DMS 273 treated with DMSO at 0.1 percent for 48 hours (cell line): ENCODE measurements at regions not wholly inside any gene's neighbourhood (a gene's known extent, or its start where the extent isn't known, plus 50 kb on each side); places are given as distances from the start of the nearest gene placed in this dataset.
A peak's percentile ranks its signal among the peaks of the same experiment; 100 is the strongest.

Source experiments
- DNase-seq: peaks from one replicate; lab custom pipeline; 2025; lab: John Stamatoyannopoulos, UW

GRCh38 chr5:99133921-99134320, 205.1 kb upstream of the CHD1 start:
- DNase-seq, result no peak

DNA sequence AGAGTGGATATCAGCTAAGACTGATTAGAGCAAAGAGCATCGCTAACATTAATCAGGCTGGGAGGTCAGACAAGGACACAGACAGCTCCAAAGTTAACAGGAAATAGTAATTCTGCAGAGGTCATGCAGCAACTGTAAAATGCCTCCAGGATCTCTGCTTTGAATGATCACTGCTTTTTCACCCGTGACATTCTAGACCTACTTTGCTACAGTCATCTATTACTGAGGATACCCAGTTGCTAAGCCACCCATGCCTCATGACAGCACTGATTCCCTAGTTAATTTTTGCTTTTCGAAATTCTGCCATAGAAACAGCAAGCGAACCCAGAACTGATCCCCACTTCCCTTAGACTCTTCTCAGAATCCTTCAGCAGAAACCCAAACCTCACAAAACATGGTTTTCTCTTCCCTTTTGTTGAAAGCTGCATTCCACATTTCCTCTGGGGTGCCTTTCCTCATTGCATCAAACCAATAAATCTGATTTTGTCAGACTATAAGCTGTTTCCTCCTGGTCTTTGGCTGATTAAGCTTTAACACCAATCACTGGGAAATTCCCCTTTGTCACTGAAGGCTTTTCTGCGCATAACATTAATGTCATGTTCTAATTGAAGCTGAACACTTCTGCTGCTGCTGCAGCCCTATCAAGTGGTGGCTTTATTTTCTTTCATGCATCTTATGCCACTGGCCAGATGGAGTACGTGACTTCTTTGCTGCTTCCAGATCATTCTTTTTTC, 201.1 kb upstream of the CHD1 start:
- DNase-seq, result no peak

- DNase-seq, result no peak
Measured at GRCh38 chr5:99122976-99123375, 194.2 kb upstream of the CHD1 start.

GRCh38 chr5:99119326-99119725, 190.5 kb upstream of the CHD1 start:
- no peak for DNase-seq

DNA sequence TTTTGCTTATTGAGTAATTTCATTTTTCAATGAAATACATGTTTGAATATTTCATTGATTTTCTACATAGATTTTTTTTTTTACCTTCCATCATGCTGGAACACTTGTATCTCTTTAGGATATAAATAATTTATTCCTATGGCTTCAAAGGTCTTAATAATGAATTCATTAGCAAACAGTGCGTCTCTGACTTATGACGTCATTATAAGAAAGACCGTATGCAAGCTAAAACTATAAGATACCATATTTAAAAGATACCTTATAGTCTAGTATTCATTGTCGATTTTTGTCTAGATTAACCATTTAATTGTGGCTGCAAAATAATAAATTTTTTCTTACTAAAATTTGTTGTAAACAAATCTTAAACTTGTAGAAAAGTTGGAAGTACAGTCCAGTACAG, 187.7 kb upstream of the CHD1 start:
- DNase-seq, result no peak

DNA sequence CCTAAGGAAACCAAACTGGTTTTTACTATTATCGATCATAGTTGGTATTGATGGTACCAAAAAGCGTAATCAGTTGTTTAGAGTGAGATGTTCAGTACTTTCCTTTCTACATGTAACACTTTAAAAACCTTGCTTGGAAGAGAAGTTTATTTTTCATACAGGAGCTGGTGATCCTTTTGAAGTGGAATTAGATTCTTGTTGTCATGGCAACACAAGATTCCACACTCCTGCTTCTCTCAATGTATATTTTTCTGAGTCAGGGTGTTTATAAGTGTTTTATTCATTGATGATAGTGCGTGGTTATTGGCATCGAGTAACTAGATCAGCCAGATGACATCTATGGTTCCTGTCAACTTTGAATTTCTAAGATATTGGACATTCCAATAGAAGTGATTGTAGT, 181.1 kb upstream of the CHD1 start:
- no peak for DNase-seq

- DNase-seq, result no peak
Measured at GRCh38 chr5:99105216-99105615, 176.4 kb upstream of the CHD1 start.

DNA sequence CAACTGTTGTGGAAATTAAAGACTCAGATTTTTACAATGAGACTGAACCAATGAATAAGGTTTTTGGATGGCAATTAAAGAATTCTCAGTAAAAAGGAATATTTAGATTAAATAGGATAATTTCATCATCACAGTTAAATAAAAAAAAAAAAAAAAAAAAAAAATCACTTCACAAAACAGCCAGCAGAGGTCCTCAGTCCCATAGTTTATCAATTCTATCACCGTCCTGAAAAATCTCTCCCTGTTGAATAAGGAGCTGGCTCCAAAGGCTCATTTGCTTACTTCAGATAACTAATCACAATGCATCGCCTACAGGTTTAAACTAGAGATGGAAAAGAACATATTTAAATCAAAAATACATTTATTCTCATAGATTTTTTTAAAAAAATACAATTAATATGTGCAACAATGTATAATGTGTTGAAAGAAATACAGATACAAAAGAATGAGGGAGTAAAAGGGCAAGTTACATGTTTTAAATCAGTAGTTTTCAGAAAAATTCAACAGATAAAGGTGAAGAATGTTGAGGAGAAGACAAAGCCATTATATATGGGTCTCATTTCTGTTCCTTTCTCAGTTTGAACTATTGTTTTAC, 175.8 kb upstream of the CHD1 start:
- peak; percentile 13 for DNase-seq

- no peak for DNase-seq
Measured at GRCh38 chr5:99102073-99102697, 173.4 kb upstream of the CHD1 start.

- DNase-seq, result no peak
Measured at GRCh38 chr5:99099691-99100090, 170.9 kb upstream of the CHD1 start.

DNA sequence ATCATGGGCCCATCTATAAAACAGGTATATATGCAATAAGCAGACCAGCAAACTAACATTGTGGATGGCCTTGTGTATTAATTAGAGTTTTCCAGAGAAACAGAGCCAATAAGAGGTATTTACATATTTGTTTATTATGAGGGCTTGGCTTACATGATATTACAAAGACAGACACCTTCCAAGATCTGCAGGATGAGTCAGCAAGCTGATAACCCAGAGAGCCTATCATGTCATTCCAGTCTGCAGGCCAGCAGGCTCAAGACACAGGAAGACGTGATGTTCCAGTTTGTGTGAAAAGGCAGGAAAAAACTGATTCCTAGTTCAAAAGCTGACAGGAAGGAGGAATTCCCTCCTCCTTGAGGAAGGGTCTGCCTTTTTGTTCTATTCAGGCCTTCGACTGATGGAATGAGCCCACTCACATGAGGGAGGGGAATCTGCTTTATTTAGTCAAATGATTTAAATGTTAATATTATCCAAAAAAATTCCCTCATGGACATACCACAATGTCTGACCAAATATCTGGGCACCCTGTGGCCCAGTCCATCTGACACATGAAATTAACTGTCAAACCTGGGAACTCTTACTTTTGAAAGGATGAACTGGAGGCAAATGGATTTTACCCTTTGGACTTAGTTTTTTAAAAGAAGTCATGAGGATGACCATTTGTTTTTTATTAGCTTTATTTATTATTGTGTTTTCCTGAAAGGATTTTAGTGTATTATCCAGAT, 161.2 kb upstream of the CHD1 start:
- no peak for DNase-seq

DNA sequence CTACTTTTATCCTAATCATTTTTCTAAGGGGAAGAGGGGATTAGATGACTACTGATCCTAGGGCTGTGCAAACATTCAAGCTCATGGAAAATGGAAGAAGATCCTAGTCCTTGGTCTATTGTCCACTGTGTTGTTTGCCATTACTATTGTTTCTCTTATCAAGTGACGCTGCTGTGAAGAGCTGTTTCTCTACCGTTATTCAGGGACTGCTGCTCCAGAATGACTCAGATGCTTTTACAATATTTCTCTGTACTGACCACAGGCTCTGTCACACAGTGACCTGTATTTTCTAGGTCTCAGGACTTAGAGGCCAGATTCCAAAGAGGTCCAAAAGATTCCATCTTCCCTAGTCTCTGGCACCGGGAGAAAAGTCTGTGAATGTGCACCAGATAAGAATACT, 159.5 kb upstream of the CHD1 start:
- no peak for DNase-seq

DNA sequence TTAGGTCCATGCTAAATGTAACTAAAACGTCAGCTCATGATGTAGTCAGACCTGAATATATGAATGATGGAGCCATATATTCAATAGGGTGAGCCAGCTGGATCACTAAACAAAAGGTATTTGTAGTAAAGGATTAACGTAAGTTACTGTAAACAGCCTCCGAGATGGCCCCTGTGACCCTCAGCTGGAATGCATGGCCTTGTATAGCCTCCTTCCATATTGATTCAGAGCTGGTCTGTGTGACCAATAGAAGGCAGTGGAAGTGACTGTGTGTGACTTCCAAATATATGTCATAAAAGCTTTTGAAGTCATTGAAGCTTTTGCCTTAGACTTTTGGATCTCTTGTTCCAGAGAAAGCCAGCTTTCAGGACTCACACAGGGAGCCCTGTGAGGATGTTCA, 154.4 kb upstream of the CHD1 start:
- DNase-seq, result no peak

DNA sequence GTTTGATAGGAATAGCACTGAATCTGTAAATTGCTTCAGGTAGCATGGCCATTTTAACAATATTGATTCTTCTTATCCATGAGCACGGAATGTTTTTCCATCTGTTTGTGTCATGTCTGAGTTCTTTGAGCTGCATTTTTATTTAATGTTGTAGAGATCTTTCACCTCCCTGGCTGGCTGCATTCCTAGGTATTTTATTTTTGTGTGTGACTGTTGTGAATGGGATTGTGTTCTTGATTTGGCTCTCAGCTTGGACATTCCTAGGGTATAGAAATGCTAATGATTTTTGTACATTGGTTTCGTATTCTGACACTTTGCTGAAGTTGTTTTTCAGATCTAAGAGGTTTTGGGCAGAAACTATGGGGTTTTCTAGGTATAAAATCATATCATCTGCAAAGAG, 152.9 kb upstream of the CHD1 start:
- no peak for DNase-seq

DNA sequence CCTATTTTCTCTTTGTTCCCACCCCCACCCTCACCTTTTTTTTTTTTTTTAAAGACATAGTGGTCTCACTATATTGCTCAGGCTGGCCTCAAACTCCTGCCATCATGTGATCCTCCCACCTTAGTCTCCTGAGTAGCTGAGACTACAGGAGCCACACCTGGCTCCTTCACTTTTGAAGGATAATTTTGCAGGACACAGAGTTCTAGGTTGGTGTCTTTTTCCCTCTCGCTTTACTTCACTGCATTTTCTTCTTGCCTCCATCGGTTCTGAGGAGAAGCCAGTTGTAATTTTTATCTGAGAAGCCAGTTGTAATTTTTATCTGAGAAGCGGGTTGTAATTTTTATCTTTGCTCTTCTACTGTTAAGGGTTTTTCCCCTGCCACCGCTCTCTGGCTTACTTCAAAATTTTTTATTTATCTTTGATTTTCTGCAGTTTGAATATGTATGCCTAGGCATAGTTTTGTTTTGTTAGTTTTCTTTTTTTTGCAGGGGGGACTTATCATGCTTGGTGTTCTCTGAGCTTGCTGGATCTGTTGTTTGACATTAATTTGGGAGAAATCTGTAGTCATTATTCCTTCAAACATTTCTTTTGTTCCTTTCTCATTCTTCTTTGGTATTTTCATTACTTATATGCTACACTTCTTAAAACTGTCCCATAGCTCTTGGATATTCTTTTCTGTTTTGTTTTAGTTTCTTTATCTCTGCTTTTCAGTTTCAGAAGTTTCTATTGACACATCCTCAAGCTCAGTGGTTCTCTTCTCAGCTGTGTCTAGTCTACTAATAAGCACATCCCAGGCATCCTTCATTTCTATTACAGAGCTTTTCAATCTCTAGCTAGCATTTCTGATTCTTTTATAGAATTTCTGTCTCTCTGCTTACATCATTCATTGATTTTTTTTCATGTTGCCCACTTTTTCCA, 148.2 kb upstream of the CHD1 start:
- no peak for DNase-seq

DNA sequence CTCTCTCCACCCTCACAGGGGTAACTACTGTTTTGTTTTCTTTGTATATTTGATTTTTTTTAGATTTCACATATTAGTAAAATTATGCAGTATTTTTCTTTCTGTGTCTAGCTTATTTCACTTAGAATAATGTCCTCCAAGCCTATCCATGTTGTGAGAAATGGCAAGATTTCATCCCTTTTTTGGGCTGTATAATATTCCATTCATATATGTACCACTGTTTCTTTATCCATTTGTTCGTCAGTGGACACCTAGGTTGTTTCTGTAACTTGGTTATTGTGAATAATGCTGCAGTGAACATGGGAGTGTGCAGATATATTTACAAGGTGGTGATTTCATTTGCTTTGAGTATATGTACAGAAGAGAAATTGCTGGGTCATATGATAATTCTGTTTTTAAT, 144.0 kb upstream of the CHD1 start:
- DNase-seq, result no peak

- DNase-seq, result no peak
Measured at GRCh38 chr5:99070822-99071221, 142.0 kb upstream of the CHD1 start.

DNA sequence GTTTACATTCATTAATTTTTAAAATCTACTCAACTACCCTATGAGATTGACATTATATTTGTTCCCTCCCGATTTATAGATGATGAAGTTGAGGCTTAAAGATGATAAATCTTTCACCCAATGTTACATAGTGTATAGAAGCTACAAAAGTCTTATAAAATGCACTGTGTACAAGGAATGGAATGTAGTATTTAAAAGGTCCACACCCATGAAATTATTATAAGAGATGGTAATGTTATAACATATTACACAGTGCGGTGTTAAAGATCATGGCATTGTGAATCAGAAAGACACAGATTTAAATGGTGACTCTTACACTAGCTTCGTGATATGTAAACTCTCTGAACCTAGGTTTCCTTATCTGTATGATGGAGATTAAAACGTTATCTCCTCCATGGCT, 141.6 kb upstream of the CHD1 start:
- no peak for DNase-seq

DNA sequence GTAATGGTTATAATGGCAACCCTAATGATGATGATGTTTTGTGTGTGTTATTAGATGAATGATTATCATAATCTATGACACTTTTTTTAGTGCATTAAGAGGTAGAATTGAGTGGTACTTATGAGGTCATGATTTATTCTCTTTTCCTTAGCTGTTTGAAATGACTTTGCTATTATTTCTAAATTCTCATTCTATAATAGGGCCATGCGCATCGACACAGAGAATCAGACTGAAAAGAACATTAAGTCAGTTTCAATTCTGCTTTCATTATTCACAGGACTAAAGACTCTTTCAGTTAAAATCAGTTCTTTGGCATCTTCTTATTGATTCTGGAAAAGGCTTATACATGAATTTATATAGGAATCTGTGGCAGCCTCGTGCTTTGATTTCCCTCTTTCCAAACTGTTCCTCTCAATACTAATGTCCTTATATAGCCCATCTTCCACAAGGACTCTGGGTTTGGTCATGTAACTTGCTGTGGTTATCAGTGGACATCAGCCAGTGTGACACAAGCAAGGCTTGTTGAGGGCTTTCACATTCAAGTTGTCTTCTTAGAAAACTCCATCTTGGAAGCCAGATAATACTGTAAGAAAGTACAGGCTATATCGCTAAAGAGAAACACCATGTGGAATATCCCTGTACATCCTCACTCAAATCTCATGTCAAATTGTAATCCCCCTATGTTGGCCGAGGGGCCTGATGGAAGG, 140.3 kb upstream of the CHD1 start:
- DNase-seq, result no peak

DNA sequence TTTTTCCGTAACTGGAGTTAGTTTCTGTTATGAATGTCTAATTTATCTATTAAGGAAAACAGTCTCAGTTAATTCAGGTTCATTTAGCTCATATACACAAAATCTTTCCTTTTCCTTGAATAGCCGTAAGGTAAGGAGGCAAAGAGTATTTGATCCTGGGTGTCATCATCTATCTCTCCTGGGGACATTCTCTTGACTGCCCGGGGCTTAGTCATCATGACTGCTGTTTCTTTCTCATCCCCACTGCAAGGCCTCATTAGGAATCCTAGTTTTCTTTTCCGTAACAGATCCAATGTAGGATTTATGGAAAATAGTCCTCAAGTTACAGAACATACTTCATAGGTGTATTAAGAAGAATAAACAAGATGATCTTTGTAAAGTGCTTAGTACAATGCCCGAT, 134.9 kb upstream of the CHD1 start:
- no peak for DNase-seq

DNA sequence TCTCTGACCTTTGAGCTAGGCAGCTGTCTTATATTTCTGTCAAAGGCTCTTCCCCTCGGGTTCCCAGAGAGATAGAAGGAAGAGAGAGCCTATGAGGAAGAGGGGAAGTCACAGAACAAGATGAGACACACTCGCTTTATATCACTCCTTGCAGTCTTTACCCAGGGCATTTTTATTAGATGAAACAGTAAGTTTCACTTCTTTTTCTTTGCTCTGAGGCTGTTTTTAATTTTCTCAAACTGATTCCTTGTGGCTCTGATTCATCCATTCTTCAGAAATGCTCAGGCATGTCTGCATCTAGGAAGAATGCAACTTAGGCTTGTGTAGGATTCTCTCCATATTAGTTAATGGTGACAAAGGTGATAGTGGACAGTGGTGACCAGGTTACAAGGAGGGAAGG, 132.9 kb upstream of the CHD1 start:
- DNase-seq, result no peak
